ENCODE measurements at regions not wholly inside any gene's neighbourhood (a gene's known extent, or its start where the extent isn't known, plus 50 kb on each side); places are given as distances from the start of the nearest gene placed in this dataset.

DNA sequence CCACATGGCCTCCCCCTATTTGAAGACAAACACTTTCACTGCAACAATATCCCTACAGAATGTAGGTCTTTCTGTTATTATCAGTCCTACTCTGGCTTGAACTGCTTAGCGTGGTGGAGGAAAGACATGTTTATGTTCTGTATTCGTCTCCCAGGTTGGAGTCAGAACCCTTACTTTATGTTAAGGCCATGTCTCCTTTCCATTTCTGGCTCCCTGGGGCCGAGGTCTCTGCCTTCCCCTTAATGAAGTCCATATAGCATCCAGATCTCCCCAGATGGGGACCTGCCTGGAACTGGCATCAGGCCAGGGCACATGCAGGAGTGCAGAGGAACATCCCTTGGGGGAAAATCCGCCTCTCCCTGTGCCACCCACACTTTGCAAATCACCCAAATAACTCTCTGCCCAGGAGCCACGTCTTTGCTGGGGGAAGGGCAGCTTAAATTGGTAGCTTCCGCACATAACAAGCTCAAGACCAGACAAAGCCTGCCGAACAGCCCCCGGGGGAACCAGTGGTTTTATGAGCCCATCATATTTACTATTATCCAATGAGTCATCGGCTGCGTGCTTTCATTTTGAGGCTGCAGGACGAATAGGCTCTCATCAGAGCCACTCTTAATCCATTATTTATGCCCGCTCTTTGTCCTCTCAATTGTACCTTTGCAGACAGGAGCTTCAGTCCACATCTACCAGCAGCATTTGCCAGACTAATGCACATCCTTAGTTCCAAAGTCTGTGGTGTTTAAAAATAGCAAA lies 237.0 kb downstream of the UACA start:
- TF ChIP-seq POLR2A (IDR thresholded peaks at IDR 0.05; ENCODE audit: low read depth) (no peak), EP300 (IDR thresholded peaks at IDR 0.05) (no peak), POLR2AphosphoS5 (IDR thresholded peaks at IDR 0.05) (no peak)
- TF ChIP-seq, protein P1, sequence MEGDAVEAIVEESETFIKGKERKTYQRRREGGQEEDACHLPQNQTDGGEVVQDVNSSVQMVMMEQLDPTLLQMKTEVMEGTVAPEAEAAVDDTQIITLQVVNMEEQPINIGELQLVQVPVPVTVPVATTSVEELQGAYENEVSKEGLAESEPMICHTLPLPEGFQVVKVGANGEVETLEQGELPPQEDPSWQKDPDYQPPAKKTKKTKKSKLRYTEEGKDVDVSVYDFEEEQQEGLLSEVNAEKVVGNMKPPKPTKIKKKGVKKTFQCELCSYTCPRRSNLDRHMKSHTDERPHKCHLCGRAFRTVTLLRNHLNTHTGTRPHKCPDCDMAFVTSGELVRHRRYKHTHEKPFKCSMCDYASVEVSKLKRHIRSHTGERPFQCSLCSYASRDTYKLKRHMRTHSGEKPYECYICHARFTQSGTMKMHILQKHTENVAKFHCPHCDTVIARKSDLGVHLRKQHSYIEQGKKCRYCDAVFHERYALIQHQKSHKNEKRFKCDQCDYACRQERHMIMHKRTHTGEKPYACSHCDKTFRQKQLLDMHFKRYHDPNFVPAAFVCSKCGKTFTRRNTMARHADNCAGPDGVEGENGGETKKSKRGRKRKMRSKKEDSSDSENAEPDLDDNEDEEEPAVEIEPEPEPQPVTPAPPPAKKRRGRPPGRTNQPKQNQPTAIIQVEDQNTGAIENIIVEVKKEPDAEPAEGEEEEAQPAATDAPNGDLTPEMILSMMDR (IDR thresholded peaks at IDR 0.05): no peak
